HT1080 (cell line): ENCODE measurements at regions not wholly inside any gene's neighbourhood (a gene's known extent, or its start where the extent isn't known, plus 50 kb on each side); places are given as distances from the start of the nearest gene placed in this dataset.

Experiments
- DNase-seq: peaks from one replicate; pipeline ENCODE4 v3.0.0-alpha.2; 2015; ENCODE audit warnings: low read depth

GRCh38 chr17:77753246-77753645, 205.3 kb upstream of the TNRC6C start:
- DNase-seq = no peak

- DNase-seq = no peak
Measured at GRCh38 chr17:77753691-77754245, 204.7 kb upstream of the TNRC6C start.

DNA sequence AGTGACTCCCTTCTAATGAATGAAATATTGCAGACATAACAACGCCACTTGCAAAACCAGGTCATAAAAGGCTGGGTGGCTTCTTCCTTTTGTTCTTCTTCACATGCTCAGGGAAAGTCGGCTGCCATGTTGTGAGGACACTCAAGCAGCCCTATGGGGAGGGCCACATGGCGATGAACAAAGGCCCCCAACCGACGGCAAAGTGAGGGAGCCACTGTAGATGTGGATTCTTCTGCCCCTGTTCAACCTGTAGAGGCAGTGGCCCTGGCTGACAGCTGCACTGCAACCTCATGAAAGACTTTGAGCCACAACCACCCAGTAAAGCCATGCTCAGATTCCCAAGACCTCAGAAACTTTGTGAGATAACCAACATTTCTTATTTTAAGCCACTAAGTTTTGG, 203.5 kb upstream of the TNRC6C start:
- no peak for DNase-seq

DNA sequence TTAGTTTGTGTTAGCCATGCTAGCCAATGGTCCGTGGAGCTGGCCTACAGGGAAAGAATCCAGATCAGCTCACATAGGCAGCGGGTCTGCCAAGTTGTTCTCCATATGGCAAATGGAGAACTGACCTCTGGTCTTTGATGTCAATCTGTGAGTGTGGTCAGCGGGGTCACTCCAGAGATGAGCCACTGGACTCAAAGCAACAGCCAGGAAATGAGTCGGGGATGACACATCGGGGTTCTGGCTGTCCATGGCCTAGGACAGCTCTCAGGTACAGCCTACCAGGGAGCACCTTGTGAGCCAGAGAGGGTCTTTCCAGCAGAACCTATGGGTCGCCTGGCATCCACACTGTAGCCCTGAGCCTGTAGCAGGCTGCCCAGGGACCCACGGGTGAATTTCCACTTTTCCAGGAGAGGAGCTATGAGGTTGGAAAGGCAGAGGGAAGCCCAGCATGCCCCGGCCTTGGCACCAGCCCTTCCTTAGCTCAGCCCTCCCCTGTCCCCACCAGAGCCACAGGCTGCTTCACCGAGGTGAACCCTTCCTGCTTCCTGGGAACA, 203.0 kb upstream of the TNRC6C start:
- DNase-seq = no peak

DNA sequence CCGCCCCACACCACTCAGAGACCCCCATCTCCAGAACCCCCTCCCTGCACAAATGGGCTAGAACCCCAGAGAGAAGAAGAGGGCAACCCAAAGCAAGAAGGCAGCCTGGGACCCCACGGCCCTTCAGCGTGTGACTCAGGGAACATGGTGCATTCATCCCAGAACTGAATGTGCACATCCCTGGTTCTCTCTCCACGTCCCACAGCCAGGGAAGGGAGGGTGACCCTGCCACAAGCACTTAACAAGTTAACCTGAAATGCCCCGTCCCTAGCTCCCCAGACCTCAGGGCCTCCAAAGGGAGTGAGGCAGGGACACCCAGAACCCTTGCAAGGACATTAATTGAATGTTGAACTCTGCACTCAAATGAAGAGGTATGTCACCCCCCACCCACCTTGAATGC, 202.5 kb upstream of the TNRC6C start:
- DNase-seq = no peak

GRCh38 chr17:77756846-77757560, 201.5 kb upstream of the TNRC6C start:
- DNase-seq = no peak

DNA sequence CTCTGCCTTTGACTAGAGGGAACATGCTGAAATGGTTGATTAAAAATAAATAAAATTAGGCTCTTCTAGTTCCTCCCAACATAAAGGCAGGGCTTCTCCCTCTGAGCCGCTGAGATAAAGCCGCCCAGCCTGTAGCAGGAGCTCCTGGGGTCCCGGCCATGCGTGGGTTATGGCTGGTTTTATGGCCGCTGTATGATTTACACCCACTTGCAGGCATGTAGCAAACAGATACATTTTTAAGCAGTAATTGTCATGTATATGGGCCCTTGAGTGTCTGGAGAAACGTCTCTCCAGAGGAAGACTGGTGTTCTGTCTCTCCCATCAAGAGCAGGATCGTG, 201.0 kb upstream of the TNRC6C start:
- no peak for DNase-seq

DNA sequence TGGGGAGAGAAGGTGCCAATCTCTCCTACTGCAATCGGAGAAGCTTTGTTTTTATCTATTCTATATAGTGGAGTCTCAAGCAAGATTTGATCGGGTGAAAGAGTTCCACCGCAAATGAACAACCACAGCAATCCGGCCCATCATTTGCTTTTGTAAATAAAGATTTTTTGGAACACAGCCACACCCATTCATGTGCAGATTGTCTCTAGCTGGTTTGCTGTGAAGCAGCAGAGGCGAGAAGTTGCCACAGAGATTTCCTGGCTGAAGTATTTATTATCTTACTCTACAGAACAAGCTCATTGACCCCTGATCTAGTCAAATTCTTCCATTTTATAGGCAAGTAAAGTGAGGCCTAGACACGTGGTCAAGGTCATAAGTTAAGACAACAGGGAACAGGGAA, 195.5 kb upstream of the TNRC6C start:
- no peak for DNase-seq

- DNase-seq = no peak
Measured at GRCh38 chr17:77763575-77763974, 194.9 kb upstream of the TNRC6C start.

DNA sequence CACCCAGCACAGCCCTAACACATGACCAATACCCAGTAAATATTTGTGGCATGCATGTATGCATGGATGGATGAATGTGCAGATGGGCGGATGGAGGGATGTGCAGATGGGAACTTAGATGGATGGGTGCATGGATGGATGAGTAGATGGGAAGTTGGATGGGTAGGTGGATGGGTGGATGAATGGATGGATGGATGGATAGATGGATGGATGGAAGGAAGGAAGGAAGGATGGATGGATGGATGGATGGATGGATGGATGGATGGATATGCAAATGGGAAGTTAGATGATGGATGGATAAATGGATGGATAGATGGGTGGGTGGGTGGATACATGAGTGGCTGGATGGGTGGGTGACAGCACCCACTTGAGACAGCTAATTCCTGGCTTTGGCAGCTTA, 193.2 kb upstream of the TNRC6C start:
- DNase-seq = no peak

DNA sequence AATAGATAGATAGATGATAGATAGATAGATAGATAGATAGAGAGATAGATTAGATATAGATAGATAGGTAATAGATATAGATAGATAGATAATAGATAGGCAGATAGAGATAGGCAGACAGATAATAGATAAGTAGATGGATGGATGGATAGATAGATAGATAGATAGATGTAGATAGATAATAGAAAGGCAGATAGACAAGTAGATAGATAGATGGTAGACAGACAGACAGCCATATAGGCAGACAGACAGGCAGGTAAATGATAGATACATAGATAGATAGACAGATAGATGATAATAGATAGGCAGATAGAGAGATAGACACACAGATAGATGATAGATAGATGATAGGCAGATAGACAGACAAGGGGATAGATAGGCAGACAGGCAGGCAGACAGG, 191.4 kb upstream of the TNRC6C start:
- DNase-seq = no peak

GRCh38 chr17:77768248-77768852, 190.2 kb upstream of the TNRC6C start:
- no peak for DNase-seq

DNA sequence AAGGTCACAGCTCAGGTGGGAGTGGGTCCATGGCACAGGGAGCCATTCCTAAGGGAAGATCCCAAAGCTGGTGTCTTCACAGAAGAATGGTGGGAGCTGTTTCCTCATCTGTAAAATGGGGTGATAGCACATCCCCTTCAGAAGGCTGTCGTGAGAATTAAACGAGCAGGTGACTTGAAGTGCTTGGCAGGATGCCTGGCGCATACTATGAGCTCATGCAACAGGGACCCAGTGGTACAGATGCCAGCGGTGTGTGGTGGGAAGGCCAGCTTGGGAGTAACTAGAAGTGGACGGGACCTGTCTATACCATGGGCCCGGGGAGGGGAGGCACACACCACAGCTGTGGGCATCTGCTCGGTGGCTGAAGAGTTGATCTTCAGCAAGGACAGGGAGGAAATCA, 189.3 kb upstream of the TNRC6C start:
- DNase-seq = no peak

GRCh38 chr17:77769762-77770161, 188.7 kb upstream of the TNRC6C start:
- no peak for DNase-seq

DNA sequence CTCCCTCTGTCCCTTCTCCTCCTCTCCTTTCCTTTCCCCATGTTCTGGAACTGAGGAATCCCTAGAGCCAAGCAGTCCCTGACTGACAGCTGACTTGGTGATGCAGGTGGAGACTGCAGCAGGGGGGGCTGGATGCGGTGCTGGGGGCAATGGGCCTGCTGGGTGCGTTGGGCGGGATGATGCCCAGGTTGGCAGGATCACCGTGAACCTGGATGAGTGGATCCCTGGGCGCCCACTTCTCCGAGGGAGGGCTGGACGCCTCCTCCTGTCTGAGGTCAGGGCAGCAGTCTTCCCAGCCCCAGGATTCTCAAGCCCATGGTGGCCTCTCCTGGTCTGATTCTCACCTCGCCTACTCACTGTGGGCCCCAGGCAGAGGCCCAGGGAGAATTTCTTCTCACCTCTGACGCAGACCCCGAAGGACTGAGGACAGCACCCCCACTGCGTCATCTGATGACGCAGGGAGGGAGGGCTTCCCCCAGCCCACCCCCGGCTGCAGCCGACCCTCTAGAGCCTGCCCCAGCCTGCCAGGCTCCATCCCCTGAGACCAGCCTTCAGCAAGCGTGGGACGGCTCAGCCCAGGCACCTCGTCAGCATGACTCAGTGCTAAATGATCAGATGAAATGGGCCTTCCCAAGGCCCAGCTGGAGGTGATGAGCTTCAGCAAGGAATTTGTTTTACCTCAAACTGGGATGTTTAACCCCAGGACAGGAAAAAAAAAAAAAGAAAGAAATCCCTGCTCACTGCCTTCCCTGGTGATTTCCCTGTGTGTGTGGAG, 188.0 kb upstream of the TNRC6C start:
- peak; percentile 57 for DNase-seq

- DNase-seq = no peak
Measured at GRCh38 chr17:77771145-77771544, 187.4 kb upstream of the TNRC6C start.

DNA sequence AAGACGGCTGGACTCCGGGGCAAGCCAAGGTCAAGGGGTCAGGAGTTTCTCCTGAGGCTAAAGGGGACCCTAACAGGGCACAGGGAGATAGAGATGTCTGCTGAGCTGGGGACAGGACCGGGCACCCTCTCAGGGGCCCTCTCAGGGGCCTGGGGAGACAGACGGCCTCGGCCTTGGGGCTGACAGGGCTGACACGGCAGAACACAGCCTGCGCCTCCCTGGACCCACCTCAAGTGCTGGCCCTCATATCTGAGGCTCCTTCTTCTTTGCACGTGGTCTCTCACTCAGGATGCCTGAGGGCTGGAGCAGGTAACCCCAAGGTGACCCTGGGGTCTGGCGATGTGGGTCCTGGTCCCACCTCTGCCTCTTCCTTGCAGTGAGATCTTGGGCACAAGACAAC, 186.9 kb upstream of the TNRC6C start:
- DNase-seq = no peak

DNA sequence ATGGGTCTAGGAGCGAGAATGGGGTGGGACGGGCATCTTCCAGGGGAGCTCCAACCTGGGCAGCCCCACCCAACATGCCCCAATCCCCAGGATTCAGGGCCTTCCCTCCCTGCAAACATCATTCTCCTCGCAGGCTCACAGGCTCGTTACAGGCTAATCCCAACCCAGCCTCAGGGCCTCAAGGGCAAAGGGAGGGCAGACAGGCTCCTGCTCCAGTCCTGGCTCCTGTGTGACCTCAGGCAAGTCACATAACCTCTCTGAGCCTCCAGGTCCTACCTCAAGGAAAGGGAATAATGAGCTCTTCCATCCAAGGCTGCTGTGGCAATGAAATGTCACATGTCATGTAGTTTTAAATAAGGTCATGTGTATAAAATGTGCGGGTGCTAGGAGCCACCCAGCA, 186.5 kb upstream of the TNRC6C start:
- no peak for DNase-seq

- peak; percentile 51 for DNase-seq
Measured at GRCh38 chr17:77772461-77772897, 186.0 kb upstream of the TNRC6C start.

DNA sequence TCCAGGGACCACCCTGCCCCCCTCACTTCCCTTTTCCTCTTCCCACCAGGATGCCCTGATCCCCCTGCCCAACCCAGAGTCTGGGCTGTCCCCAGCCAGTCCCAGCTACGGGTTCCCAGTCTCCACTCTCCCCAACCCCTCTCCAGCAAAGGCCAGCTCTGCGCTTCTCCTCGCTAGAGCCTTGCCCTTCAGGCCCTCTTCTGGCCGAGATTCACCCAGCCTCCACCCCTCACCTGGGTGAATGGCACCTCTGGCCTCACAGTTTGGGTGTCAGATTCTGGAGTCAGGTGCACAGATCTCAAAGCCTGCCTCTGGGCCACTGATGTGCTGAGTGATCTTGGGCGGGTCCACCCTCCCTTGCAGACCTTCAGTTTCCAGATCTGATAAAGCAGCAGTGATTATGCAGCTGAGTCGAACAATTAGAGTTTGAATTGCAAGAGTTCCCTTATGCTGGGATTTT, 185.6 kb upstream of the TNRC6C start:
- no peak for DNase-seq

- no peak for DNase-seq
Measured at GRCh38 chr17:77774182-77774581, 184.3 kb upstream of the TNRC6C start.
